ENCODE measurements at regions not wholly inside any gene's neighbourhood (a gene's known extent, or its start where the extent isn't known, plus 50 kb on each side); places are given as distances from the start of the nearest gene placed in this dataset.
A peak's percentile ranks its signal among the peaks of the same experiment; 100 is the strongest.
"Not testable (repeated sequence)": the region's sequence is repeated elsewhere in the genome, so short reads cannot be mapped to it uniquely, and the experiment has no call there.

- DNase-seq (ENCODE audit: low spot score): no peak
Measured at GRCh38 chr5:104344809-104345208, 782.2 kb upstream of the NUDT12 start.

- no peak for DNase-seq (ENCODE audit: low spot score)
Measured at GRCh38 chr5:104327801-104328200, 765.2 kb upstream of the NUDT12 start.

DNA sequence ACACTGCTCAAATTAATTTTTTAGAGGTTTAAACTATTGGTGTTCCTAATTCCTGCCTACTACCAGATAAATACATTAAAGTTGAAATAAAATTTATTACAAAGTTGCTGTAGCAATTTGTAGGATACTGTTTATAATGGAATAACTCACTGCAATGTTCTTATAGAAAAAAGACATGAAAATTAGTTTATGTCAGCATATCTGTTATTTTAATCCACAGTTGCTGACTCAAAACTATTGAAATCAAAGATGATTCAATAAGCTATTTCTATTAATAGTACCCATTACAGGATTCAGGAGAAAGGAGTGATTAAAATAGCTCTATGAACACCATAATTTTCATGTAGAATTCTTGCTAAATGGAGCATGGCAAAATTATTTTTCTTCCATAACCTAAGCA lies 764.4 kb upstream of the NUDT12 start:
- peak; percentile 34 for DNase-seq (ENCODE audit: low spot score)

DNA sequence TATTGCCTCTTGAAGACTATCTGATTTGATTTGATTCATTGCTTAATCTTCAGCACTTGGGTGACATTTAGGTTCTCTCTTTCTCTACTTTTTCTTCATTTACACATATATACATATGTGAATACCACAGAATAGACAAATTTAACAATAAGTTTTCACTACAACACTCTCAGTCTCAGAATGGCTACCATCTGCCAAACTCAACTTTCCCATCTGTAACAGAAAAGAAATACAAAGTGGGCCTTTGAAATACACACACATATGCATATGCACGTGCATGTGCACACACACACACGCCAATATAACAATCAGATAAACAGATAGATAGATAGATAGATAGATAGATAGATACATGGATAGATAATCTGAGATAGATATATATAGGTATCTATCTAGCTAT lies 762.8 kb upstream of the NUDT12 start:
- no peak for DNase-seq (ENCODE audit: low spot score)

- not testable (repeated sequence) for DNase-seq (ENCODE audit: low spot score)
Measured at GRCh38 chr5:104316676-104317075, 754.1 kb upstream of the NUDT12 start.

DNA sequence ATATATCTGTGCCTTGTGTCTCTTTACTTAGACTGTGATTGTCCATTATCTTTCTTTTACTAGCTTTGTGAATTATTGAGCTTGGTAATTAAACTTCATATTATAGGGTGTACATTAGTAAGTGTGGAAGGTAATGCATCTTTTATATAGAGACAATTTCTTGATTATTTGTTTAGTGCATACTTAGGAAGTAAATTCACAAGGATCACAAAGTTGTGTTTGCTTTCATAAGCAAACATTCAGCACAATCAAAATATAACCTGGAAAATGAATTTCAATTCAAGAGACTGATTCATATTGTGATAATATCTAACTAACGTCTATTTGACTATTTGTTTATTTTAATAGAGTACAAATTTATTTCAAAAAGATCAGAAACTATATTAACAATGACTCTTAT lies 749.9 kb upstream of the NUDT12 start:
- DNase-seq (ENCODE audit: low spot score): no peak

DNA sequence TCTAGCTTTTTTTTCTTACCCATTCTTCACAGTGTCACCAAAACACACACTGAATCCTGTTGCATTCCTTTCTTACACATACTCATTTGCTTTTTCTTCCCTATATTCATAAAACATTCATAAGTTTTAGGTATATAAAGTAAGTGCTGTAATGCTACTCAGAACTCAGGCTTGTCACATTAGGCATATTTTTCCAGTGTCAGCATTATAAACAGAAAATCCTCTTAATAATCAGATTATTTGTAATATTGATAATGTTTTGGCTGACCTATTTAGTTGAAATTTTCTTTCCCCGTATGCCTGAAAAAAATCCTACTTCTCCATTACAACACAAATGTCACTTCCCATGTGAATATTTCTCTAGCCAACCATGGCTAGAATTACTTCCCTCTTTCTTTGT lies 743.0 kb upstream of the NUDT12 start:
- DNase-seq (ENCODE audit: low spot score): no peak

DNA sequence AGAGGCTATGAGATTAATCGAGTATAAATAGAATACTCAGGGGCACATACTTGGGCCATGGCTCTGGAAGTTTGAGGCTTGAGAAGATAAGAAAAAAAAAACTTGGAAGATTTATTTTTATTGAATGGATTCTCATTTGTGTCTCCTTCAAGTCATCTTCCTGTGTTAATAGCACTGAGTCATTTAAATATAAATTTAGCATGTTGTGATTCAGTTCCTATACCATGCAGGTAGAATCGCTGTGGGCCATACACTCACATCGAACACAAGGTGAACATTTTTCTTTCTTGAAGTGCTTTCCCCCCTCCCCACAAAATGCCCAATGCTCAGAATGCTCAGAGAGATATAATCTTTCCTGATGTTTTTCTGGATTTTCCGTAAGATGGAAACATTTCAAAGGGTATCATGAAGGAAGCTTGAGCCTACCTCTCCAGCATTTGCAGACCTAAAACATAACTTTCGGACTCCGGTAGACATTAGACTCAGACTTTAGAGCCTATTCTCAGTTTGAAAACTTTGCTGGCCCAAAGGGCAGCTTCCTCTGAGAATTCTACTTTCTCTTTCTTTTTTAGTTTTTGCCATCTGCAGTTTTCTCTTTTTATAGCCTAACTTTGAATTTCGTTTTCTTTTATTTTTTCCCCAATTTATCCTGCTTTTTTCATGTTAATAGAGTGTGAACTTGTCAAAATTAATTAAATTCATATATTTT lies 737.6 kb upstream of the NUDT12 start:
- DNase-seq (ENCODE audit: low spot score): no peak

DNA sequence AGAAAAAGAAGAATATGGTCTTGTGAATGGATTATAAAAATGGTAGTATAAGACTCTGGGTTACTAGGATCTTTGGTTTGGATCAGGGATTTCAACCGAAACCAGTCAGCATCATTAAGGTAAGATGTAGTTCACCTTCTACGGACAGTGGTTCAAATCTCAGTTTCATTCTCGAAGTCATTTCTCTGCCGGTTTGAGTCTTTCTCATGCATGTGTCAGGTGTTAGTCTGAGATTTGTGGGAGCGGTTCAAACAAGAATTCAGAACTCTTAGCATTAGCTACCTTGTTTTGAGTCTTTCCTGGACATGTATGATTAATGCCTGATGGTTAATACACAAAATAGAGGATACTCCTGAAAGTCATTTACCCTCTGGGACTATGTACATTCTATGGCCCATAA lies 735.9 kb upstream of the NUDT12 start:
- DNase-seq (ENCODE audit: low spot score): no peak

- no peak for DNase-seq (ENCODE audit: low spot score)
Measured at GRCh38 chr5:104297076-104297475, 734.5 kb upstream of the NUDT12 start.

DNA sequence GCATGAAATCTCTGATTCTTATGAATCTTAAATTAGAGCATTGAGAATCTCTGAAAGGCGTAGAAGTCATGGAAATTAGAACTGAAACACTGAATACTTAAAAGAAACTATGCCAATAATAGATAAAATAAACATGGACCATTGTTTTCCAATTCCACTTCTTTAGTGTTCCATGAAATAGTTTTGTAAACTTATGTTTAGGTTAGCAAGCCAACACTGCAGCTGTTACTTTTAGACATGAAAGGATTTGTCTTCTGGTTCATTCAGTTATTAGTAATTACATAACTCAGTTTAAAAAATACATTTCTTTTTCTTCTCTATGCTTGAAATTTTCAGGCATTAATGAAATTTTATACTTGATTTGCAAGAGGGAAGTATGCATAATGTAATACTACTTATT lies 733.4 kb upstream of the NUDT12 start:
- DNase-seq (ENCODE audit: low spot score): no peak

- no peak for DNase-seq (ENCODE audit: low spot score)
Measured at GRCh38 chr5:104283136-104283535, 720.5 kb upstream of the NUDT12 start.

DNA sequence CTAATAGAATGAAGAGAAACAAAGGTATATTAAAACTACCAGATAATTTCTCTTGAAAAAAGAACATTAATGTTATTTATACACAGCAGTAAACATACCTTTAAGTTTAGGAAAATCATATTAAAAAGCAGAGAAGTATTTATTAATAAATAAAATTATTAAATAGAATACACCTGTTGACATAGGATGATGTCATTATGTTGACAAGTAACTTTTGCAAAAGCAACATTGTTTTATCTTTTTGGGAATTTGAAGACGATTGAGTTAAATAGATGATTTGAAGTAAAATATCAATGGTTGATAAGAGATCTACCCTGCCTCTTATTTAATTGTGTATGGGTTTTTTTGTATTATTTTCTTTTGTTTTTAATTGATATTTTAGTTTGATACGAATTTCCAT lies 711.1 kb upstream of the NUDT12 start:
- DNase-seq (ENCODE audit: low spot score): no peak

GRCh38 chr5:104267320-104268015 lies 704.9 kb upstream of the NUDT12 start:
- no peak for DNase-seq (ENCODE audit: low spot score)

DNA sequence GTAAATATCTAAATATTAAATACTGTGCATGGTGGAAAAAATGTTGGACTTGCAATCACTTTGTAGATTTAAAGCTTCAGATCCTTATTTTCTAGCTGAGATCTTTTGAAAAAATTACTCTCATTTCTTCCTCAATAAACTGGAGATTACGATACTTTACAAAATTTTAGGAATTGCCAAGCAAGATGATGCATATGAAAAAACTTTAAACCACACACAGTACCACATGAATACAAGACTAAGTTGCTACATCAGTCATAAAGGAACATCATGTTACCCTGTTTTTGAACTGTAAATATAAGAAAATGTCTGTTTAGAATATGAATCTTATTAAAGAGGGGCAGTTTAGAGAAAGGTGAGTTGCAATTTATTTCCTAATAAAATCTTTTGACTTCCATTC lies 703.6 kb upstream of the NUDT12 start:
- DNase-seq (ENCODE audit: low spot score): no peak

DNA sequence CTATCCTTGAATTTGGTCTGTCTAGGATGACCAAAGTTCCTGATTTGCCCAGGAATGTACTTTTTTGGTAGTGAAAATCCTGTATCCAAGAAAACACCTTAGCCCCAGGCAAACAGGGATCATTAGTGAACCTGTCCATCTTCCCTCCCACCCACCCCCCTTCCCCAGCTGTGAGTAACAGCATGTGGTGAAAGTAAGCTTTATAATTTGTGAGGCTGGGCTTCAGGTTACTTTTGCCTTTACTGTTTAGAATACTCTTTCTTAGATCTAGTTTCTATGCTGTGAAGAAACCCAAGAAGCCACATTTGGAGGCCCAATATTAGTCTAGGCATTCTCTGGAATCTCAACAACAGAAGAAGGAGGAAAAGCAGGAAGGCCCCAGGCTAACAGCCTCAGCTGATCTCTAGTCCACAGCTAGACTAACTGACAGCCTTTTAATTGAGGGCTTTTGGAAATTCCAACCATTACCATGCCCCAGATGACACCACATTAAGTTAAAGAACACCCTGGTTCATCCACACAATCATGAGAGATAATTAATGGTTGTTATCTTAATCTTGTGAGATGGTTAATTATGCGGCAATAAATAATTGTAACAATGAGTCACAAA lies 703.0 kb upstream of the NUDT12 start:
- no peak for DNase-seq (ENCODE audit: low spot score)

DNA sequence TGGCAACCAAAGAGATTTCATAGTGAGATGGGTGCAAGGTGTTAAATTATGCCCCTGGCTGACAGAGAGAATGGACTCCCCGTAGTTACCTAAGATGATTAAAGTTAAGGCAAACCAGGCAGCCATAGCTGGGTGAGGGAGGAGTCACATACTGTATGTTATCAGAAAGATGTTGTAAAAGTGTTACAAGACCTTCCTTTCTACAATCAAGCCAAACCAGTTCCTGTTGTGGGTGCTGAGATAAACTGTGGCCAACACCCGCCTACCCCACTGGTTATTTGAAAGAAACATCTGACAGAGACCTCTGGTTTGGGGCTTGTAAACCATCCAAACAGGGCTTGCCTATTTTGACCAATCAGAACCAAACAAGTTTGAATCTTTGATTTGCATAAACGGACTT lies 684.7 kb upstream of the NUDT12 start:
- DNase-seq (ENCODE audit: low spot score): no peak

GRCh38 chr5:104241046-104241445 lies 678.5 kb upstream of the NUDT12 start:
- DNase-seq (ENCODE audit: low spot score): peak; percentile 3

GRCh38 chr5:104237586-104237985 lies 675.0 kb upstream of the NUDT12 start:
- no peak for DNase-seq (ENCODE audit: low spot score)

DNA sequence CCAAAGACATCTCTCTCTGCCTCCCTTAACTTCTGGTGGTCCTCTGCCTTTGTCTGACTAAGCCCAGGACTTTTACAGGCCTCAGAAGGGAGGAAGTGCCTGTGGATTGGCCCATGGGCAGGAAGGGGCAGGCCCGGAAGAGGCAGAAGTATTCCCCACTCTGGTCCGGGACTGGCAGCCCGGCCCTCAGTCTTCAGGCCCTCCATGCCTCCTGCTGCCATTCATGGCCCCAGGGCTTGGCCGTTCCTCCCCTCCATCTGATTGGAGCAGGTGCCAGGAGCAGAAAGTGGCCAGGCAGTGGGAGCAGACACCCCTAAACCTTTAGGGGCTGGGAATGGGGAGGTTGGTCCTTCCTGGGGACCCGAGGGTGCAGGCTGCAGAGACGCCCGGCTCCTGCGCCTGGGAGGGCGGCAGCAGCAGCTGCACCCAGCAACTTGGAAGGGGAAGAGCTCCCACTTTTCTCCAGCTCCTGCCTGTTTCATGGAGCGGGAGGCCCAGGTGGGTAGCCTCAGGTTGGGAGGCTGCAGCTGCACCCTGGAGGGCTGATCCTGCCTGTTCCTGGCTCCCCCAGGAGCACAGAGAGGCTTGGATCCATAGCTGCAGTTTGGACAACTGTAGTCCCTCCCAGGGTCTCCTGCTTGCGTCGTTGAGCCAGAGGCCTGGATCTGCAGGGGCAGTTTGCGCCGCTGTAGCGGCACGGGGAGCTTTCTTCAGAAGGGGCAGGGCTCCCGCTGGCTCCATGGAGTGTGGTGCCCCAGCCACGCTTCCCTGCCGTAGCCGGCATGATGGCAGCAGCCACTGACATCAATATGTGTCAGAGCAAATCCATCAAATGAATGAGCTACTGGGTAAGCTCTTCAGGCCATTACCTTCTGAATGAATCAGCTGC lies 661.5 kb upstream of the NUDT12 start:
- no peak for DNase-seq (ENCODE audit: low spot score)

DNA sequence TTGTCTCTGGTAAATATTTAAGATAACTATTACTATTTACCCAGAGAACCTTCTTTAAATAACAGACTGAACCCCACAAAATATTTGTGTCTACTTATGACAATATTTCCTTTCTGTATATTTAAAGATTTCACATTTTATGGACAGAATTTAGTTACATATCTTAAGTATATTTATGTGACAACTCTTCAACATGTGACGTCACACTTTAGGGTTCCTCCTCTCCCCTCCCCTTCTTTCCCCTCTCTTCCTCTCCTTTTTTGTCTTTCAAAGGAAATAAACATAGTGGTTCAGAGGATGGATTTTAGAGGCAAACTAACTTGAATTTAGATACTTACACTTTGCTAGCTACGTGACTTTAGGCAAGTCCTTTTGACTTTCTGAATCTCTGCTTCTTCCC lies 655.6 kb upstream of the NUDT12 start:
- DNase-seq (ENCODE audit: low spot score): no peak

GRCh38 chr5:104213216-104213615 lies 650.6 kb upstream of the NUDT12 start:
- no peak for DNase-seq (ENCODE audit: low spot score)
